GDM1 (cell line): ENCODE measurements at regions not wholly inside any gene's neighbourhood (a gene's known extent, or its start where the extent isn't known, plus 50 kb on each side); places are given as distances from the start of the nearest gene placed in this dataset.

Source experiments
- DNase-seq: peaks from one replicate; lab custom pipeline; 2025; lab: John Stamatoyannopoulos, UW

DNA sequence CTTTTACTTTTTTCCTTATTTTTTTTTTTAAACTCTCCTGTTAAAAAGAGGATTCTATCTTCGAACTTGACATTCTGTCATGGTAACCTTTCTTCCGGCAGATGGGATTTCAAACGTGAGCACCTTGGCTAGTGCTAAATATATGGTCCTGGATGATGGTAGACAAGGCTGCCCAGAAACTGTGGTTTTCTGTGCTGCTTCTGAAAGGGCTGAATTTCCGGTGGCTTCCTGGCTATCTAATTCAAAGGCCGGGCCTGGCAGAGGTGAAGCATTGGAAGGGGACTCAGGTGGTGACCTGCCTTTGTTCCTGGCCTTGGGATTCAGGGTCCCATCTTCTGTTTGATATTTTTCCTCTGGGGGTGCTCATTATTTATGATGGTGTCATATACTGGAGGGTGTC, 118.6 kb upstream of the MYL2 start:
- DNase-seq: no peak

DNA sequence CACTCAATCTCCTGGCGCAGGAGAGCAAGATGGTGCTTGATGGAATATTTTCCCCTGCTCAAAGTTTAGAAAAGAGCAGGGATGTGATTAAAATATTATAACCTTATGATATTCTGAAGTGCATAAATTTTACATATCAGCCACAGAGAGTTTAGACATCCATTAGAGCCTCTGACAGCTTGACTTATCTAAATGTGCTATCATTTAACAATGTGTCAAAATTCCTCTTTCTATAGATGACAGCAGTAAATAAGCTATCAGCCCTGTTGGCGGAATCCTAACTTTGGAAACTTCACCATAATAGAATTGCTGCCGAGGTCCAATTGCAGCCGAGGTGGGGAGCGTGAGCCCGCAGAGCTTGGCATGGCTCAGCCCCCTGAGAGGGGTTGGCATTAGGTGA, 117.7 kb upstream of the MYL2 start:
- DNase-seq: no peak

DNA sequence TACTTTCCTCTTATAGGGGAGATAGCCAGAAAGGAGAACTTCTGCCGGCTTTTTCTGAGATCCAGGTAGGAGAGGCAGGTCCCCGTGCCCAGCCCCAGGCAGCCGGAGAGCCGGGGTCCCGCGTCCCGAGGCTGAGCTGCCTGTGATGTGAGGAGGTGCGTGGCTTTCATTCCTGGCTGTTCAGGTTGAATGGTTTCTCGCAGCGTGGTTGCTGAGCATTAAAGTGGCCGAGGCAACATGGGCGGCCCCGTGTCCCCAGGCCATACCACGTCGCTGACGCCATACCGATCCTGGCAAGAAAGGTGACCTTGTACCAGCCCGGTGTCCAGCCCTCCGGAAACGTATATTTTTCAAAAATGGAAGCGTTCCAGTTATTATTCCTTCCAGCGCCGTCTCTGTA, 116.7 kb upstream of the MYL2 start:
- DNase-seq: no peak

DNA sequence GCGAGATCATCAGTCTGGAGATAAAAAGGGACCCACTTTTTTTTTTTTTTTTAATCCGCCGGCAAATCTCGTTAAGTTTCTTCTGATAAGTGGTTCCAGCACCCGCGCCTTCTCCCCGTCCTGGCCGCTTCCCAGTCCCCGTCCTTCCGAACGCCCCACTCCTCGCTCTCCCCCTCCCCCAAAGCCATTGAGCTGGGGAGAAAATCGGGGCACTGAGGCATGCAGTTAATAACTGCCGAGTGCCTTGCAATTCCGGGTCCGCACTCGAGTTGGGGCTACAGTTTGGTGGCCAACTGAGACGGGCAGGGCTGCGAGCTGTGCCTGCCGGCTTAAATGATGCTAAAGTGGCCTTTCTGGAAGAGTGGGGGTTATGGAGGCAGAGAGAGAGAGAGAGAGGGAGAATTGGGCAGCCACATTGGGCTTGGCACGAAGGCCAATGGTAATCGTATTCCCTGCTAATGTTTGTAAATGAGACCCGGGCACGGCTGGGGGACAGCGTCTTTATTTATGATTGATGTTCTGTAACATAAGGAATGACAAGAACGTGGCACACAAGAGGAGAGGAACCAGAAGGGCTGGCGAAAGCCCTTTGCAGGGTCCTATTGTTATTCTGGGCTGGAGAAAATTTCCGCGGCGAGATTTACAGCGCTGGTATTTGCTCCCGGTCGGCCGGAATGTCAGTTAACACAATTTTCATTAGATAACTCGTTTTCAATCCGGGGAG, 115.4 kb upstream of the MYL2 start:
- no peak for DNase-seq

DNA sequence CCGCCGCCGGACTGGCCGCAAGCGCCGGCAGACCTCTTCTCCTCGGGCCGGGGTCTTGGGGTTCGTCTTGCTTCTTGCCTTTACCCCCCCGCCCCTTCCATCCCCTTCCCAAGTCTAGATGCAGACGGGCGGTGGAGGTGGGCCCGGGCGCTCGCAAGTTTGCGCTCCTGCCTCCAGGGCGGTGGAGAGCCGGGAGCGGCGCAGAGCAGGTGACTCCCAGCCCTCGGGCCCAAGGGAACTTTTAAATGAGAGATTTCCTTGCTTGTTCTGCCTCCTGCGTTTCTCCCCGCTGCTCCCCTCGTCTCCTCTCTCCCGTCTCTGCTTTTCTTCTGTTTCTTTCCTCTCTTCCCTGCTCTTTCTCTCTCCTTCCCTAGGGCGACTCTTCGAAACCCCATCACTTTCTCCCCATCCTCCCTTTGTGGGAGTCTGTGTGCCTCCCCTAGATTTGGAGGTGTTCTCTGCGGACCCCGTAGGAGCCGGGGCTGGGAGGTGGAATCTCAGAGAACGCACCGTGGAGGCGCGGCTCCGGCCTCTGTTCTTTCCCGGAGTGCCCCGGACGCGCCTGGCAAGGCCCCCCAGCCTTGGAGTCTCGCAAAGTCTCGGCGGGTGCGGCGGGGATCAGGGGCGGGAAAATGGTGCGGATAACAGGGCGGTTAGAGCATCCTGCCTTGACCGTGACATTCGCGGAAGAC, 114.7 kb upstream of the MYL2 start:
- DNase-seq: no peak

DNA sequence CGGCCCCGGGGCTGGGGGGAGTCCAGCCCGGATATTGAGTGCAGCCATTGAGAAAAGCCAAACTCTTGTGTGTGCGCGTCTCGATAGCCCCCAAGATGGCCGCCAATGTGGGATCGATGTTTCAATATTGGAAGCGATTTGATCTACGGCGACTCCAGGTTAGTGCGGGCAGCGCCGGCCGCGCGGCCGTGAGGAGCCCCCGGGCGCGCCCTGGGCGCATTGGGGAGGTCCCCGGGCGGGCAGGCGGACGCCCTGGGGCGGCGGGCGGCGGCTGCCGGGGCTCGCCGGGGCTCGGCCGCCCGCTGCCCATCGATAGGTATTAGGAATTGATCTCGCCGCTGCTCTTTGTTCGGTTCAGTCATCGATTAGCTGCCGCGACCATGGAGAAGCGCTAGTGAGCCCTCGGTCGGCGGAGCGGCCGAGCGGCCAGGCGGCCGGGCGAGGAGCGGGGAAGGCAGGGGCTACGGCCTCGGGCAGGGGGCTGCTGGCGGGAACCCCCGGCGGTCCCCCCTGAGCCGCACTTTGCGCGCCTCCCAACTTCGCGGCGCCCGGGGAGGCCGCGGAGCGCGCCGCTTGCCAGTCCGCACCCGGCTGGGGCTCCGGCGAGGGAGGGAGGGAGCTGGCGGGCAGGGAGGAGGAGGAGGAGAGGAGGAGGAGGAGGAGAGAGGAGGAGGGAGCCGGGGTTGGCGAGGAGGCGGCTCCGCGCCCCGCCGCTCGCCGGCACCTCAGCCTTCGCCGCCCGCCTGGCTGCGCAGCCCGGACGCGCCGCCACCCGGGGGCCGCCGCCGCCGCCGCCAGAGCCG, 113.9 kb upstream of the MYL2 start, which contains the start of gene CUX2:
TSS of gene CUX2 (plus strand) at position 83 of the 803 bp plus-strand sequence.
- no peak for DNase-seq

DNA sequence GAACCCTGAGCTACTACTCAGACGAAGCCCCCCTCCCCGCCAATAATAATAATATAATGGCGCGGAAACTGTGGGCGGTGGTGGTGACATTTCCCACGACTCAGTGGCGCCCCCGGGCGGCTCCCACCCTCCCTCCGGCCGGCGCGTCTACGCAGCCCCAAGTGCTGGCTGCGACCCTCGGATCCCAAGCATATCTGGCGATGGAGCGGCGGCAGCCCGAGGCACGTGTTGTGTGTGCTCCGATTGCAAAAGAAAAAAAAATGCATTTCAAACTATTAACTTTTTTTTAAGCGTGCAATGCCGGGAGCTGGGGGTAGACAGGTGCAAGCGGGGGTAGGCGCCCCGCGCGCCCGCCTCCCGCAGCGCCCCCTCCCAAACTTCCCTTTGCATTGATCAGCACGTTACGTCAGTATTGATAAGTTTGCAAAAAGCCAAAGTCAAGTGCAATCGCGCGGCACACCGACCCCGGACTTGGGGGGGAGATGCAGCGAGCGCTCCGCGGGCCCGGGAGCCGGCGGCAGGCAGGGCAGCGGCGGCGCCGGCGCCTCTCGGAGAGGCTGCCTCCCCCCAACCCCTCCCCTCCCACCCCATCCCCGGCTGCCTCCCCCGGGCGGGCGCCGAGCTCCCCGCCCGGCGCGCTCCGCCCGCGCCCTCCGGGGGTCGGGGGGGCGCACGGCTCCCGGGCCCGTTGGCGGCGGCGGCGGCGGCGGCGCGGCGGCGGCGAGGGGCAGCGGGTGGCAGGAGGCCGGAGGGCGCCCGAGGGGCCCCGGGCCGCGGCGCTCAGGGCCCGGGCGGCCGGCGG, 113.1 kb upstream of the MYL2 start:
- DNase-seq: no peak

DNA sequence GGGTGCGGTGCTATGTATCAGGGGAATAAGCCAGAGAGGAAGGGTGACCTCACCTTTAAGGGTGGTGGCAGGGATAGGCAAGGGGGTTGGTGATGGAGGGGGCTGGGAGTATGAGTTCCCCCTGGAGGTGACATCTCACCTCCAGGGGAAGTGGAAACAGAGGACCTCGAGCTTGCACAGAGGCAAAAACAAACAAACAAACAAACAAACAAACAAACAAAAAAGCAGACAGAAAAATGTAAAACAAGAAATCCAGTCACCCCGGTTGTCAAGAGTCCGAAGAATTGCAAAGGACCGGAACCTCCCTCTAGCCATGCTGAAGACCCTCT, 112.2 kb upstream of the MYL2 start:
- no peak for DNase-seq

DNA sequence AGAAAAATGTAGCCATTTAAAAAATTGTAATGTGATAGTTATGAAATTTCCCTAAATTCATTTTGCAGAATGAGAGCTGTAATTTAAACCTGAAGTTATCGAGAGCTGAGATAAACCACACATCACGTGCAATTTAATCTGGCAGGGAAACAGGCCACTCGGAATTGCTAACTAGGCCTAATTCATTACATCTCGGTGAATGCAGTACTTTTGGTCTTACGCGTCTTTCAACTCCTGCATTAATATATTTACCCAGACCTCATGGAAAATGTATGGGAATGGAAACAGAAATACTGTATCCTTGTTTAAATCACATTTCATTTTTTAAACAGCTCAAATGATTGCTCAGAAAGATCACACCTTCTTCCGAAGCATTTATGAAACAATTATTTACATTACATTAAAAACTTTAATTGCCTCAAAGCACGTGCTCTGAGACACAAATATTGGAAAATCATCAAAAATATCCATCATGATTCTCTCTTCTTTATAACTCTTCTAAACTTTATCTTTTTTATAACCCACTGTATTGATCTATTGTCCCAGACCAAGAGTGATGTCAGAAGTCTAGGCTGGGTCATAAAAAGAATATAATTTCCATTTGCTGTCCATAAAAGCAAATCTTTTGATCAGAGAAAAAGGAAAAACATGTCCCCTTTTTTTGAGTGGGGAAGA, 111.7 kb upstream of the MYL2 start:
- DNase-seq: no peak

DNA sequence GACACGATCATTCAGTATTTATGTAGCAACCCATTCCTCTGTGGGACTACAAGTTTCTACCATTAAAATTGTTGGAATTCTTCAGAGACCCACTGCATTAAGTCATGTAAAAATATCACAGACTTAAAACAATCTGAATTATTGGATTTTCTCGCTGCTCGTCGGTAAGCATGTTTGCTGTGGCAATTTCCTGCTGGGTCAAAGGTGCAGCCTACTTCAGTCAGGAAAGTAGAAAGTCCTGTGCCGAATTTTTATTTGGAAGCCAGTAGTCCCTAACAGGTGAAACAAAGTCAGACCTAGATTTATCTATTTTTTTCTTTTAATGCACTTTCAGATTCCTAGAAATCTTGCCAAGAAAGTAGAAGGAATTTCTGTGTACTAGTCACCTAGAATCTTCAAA, 110.4 kb upstream of the MYL2 start:
- no peak for DNase-seq

DNA sequence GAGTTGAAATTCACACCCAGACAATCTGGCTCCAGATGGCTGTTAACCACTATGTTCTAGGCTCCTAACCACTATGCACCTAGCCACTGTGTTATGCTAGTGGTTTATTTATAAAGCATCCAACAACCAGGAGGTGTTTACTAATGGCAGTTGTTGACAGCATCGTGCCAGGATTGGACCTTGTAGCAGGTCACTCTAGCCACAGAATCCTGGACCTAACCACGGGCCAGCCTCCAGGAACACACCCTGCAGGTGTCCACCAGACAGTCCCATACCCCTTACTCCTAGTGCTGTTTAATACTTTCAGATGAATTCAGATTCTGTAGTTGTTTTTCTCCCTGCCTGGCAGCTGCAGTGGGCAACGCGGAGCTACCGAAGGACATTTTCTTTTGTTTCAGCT, 109.4 kb upstream of the MYL2 start:
- no peak for DNase-seq

DNA sequence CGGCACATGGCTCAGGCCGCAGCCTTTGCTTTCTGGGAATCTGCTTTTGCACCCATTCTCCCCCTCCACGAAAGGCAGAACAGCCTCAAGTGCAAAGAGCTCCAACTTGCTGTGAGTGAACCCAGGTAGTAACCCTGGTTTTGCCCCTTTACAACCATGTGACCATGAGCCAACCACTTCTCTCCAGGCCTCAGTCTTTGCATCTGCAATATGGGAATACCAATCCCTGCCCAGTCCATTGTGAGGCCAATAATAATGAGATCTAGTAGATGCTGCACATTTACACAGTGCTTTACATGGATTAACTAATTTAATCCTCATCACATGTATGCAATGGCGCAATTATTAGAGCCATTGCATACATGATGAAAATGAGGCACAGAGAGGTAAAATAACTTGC, 108.9 kb upstream of the MYL2 start:
- no peak for DNase-seq

DNA sequence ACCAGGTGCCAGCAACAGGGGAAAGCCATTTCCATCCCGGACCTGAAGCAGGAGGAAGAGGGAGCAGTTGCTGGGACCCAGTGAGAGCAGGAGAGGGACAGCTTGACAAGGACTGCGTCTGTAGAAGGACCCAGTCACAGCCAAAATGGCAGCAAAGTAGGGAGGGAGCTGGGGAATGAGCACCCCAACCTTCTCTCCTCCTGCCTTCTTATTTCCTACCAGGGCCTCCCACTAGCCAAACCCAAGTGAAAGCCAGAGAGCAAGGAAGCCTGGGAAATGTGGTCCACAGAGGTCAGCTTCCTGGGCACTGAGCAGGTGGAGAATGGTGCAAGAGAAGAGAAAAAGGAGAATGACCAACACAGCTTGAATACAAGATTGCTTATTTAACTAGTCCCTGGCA, 108.5 kb upstream of the MYL2 start:
- no peak for DNase-seq

DNA sequence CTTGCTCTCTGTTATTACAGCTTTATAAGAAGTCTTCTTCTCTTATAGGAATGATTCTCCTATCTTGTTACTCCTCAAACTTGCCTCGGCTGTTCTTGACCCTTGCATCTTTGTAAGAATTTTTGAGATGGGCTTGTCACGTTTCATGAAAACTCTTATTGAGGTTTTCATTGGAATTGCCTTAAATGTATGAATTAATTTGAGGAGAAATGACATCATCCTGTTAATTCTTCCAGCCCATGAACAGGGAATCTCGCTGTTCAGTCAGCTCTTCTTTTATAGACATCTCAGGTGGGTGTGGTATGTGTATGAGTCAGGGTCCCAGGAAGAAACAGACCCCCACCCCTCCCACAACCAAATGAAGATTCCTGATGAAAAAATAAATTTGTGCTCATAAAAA, 107.1 kb upstream of the MYL2 start:
- DNase-seq: no peak

DNA sequence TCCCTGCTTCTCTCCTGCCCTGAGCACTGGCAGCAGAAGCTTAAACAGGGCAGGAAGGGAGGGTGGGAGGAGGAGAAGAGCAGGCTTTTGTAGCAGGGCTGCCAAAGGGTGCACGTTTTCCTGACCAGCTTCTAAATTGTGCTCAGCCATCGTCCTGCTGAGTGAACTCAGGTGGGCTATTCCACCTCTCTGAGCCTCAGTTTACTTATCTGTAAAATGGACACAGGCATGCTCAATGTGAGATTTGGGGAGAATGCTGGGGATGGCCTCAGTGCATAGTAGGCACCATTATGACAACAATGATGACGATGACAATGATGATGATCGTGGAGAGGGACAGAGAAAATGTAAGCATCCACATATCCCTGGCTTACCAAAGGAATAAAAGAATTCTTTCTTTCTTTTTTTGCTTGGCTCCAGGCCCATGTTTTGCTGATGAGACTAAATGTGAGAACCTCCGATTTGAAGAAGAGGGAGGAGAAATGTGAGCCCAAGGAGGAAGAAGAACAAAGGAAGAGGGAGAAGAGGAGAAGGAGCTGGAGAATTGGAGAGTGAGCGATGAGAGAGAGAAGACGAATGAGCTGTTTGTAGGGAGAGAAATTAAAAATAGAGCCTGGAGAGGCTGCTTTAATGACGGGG, 105.5 kb upstream of the MYL2 start:
- DNase-seq: no peak

DNA sequence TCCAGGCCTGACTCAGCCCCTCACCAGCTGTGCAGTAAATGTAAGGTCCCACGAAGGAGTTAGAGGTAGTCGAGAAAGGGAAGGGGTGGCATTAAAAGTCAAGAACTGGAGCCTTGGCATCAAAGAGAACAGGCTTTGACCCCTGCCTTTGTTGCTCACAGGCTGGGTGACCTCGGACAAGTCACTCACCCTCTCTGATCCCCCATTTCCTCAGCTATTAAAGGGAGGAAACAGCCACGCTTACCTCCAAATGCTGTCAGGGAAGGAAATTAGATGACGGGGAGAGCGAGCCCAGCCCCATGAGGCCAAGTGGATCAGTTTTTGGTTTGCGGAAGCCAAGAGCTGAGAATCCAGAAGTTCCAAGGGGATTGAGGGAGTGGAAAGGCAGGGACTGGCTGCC, 104.9 kb upstream of the MYL2 start:
- DNase-seq: no peak

DNA sequence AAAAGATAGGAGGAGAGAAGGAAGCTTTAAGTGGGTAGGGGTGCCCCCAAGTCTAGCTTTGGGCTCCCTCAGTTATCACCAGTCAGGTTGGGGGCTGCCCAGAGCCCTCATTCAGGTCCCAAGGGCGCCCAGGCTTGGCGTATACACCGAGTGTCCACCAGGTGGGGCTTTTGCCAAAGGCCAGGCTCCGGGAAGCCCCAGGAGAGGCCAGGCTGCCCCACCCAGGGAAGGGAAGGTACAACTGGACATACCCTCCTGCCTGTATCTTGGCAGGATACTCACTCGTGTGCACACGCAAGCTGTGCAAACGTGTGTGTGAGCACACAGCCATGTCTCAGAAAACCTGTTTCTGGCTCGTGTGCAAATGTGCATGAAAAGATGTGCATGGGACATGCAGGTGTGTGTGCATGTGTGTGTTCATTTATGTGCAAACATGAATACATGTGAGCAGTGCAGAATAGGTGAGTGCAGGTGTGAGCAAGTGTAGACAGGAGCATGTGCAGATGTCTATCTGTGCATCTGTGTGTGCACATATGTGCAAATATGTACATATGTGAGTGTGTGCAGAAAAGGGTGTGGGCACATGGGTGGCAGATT, 103.9 kb upstream of the MYL2 start:
- peak; percentile 41 for DNase-seq

DNA sequence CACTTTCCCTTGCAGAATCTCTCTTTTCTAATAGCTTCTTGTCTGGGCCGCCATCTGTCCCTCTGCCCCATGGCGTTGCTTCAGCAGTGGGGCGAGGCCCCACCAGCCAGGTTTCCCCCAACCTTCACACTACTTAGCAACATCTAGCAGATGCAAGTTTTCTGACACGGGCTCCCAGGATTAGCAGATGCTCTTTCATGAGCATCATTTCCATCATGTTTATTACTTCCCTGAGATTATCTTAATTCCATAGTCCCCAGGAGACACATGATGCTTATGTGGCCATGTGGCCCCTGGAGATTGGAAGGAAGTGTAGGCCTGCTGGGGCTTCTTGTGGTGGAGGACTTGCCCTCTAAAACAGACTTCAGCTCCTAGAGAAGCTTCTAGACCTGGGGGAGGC, 102.0 kb upstream of the MYL2 start:
- no peak for DNase-seq

DNA sequence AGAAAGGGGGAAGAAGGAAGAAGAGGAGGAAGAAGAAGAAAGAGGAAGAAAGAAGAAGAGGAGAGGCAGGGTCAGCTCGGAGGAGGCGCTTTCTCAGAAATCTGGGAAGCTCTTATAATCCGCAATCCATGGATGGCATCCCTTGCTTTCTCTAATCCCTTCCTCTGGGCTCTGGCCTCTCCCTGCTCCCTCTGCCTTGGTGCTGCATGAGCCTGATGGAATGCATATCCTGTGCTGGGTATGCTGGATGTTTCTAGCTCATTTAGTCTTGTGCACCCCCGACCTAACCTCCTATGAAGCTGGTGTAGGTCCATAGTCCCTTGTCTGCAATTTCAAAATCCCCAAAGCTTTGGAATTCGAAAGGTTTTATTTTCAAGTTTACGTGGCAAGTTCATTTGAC, 94.2 kb upstream of the MYL2 start:
- no peak for DNase-seq

DNA sequence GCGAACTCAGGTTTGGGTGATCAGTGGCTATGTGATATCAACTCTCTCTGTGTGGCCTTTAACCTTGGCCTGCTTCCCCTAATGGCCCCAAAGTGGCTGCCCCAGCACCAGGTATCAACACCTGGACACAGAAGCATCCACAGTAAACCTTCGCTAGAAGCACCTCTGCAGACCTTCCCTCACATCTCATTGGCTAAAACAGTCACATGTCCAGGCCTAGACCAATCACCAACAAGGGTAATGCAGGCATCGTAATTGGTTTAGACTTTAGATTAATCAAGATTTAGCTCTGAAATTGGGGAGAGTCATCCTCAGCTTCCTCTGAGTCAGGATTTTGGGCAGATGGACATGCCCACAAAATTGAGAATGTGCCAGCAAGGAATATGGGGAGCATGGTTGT, 92.5 kb upstream of the MYL2 start:
- DNase-seq: no peak
